ENCODE measurements at regions not wholly inside any gene's neighbourhood (a gene's known extent, or its start where the extent isn't known, plus 50 kb on each side); places are given as distances from the start of the nearest gene placed in this dataset.
A peak's percentile ranks its signal among the peaks of the same experiment; 100 is the strongest.

DNA sequence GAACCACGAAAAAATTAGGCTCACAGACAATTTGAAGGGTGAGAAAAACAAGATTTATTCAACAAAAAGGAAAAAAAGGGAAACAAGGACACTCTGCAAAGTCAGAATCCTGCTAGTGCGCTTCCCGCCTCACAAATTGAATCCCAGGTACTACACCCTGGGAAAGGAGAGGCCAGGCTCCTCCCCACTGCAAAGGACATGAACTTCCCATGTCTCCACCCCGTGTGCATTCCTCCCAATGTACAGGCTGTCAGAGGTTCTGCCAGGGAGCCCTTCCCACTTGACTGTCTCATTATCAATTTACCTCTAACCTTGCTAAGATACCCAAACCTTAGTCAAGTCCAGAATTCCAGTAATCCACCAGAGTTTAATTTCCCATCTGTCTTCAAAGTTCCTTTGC lies 70.4 kb upstream of the CDK1 start:
- TF ChIP-seq, protein P1, sequence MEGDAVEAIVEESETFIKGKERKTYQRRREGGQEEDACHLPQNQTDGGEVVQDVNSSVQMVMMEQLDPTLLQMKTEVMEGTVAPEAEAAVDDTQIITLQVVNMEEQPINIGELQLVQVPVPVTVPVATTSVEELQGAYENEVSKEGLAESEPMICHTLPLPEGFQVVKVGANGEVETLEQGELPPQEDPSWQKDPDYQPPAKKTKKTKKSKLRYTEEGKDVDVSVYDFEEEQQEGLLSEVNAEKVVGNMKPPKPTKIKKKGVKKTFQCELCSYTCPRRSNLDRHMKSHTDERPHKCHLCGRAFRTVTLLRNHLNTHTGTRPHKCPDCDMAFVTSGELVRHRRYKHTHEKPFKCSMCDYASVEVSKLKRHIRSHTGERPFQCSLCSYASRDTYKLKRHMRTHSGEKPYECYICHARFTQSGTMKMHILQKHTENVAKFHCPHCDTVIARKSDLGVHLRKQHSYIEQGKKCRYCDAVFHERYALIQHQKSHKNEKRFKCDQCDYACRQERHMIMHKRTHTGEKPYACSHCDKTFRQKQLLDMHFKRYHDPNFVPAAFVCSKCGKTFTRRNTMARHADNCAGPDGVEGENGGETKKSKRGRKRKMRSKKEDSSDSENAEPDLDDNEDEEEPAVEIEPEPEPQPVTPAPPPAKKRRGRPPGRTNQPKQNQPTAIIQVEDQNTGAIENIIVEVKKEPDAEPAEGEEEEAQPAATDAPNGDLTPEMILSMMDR (IDR thresholded peaks at IDR 0.05; ENCODE audit: unreplicated experiment), result no peak
- peaks cover 11% of the 10 kb centered on the region for H3K36me3 Mint-ChIP-seq (ENCODE audit: insufficient read depth)
- H3K4me1 Mint-ChIP-seq (ENCODE audit: low read depth), result peaks cover 12% of the 10 kb centered on the region
- peaks cover 17% of the 10 kb centered on the region for H3K9me3 Mint-ChIP-seq (ENCODE audit: low read depth)
- H3K4me3 Mint-ChIP-seq (ENCODE audit: low read depth), result no peak overlapping the region
- H3K27ac Mint-ChIP-seq, result peak overlapping the region; percentile 16
- H3K27me3 Mint-ChIP-seq, result no peaks in the 10 kb centered on the region
- no peak for DNase-seq (ENCODE audit: low spot score, unreplicated experiment)

DNA sequence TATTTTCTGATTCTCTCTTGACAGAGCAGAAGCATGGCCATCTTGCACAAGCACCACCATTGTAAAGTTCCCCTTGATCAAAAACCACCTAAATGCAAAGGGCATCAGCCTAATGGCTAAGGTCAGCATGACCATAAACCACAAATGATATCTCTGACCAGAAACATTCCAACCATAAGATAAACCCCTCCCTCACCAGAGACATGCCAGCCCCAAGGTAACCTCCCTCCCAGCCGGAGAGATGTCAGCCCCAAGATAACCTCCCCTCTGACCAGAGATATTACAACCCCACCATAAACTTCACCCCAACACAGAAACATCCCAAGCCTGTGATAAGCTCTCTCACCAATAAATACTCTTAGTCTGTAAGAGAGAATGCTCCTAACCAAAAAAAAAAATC lies 72.1 kb upstream of the CDK1 start:
- Mint-ChIP-seq H3K9me3 (ENCODE audit: low read depth) (peaks cover 28% of the 10 kb centered on the region), H3K36me3 (ENCODE audit: insufficient read depth) (peaks cover 15% of the 10 kb centered on the region), H3K27ac (peak overlapping the region; percentile 69), H3K4me1 (ENCODE audit: low read depth) (peaks cover 12% of the 10 kb centered on the region), H3K4me3 (ENCODE audit: low read depth) (no peak overlapping the region), H3K27me3 (no peaks in the 10 kb centered on the region)
- no peak for DNase-seq (ENCODE audit: low spot score, unreplicated experiment)
- TF ChIP-seq, protein P1 (IDR thresholded peaks at IDR 0.05; ENCODE audit: unreplicated experiment), result no peak

DNA sequence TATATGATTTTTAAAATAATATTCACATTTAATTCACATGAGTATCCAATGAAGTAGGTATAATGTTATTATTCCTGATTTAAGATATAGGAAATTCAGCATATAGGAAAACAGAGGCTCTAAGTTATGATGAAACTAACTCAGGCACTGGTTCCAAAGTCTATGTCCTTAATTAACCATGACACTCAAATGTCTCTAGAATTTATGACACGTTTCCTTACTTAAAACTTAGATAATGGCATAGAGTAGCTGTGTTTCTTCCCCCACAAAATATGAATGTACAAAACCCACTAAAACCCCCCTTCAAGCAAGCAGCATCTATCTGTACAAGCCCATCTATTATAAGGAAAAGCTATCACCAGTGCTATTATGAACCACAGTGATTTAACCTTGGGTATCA lies 72.9 kb upstream of the CDK1 start:
- TF ChIP-seq, protein P1 (IDR thresholded peaks at IDR 0.05; ENCODE audit: unreplicated experiment), result no peak
- H3K9me3 Mint-ChIP-seq (ENCODE audit: low read depth), result peaks cover 27% of the 10 kb centered on the region
- DNase-seq (ENCODE audit: low spot score, unreplicated experiment), result no peak
- peaks cover 12% of the 10 kb centered on the region for H3K4me1 Mint-ChIP-seq (ENCODE audit: low read depth)
- H3K4me3 Mint-ChIP-seq (ENCODE audit: low read depth), result no peak overlapping the region
- peaks cover 16% of the 10 kb centered on the region for H3K36me3 Mint-ChIP-seq (ENCODE audit: insufficient read depth)
- H3K27ac Mint-ChIP-seq, result no peak overlapping the region
- H3K27me3 Mint-ChIP-seq, result no peaks in the 10 kb centered on the region

DNA sequence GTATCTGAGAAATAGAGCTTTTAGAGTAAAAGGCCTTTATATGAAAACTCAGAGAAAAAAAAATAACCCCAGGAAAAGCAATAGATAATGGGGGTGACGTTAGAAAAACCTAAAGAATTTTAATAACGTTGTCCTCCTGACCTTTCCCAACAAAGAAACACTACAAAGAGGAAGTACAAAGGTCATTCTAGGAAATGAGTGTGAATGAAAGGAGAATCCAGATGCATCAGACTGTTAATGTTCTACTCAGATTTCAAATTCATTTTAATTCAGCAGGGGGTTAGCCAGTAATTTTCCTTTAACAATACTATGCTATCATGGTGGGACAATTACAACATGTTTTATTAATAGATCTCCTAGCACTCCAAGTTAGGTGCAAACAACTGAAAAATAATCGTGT lies 73.8 kb upstream of the CDK1 start:
- Mint-ChIP-seq H3K9me3 (ENCODE audit: low read depth) (peaks cover 27% of the 10 kb centered on the region), H3K27ac (peak overlapping the region; percentile 81), H3K4me1 (ENCODE audit: low read depth) (peaks cover 12% of the 10 kb centered on the region), H3K27me3 (no peaks in the 10 kb centered on the region), H3K36me3 (ENCODE audit: insufficient read depth) (peaks cover 16% of the 10 kb centered on the region), H3K4me3 (ENCODE audit: low read depth) (peak overlapping the region; percentile 16)
- TF ChIP-seq, protein P1 (IDR thresholded peaks at IDR 0.05; ENCODE audit: unreplicated experiment), result no peak
- no peak for DNase-seq (ENCODE audit: low spot score, unreplicated experiment)

DNA sequence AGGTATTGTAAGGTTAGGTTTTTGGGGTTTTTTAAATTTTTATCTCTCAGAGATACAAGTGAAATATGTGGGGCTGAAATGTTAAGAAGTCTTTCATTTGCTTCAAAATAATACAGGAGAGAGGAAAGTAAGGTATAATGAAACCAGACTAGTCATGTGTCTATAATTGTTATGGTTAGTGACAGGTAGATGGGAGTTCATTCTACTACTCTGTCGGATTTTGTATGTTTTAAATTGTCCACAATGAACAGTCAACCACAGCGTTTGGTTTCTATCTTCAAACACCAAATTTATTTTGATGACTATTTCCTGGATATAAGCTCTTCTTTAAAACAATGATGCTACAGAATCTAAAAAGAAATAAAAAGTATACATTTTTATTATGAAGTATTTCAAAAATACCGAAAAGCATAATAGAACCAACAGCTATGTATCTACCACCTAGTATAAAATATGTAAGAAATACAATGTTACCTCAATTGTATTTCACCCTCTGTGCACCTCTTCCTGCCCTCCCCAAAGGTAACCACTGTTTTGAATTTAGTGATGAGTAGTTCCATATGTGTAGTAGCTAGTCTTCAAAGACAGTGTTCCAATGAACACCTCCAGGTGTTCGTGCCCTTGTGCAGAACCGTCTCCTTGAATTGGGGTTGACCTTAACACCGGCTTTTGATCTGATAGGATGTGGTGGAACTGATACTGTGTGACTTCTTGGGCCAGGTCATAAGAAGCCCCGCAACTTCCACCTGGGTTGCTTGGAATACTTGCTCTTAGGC lies 74.8 kb upstream of the CDK1 start:
- H3K27ac Mint-ChIP-seq, result peak overlapping the region; percentile 43
- peaks cover 30% of the 10 kb centered on the region for H3K9me3 Mint-ChIP-seq (ENCODE audit: low read depth)
- no peak overlapping the region for H3K4me3 Mint-ChIP-seq (ENCODE audit: low read depth)
- DNase-seq (ENCODE audit: low spot score, unreplicated experiment), result no peak
- no peaks in the 10 kb centered on the region for H3K27me3 Mint-ChIP-seq
- peaks cover 12% of the 10 kb centered on the region for H3K4me1 Mint-ChIP-seq (ENCODE audit: low read depth)
- TF ChIP-seq, protein P1 (IDR thresholded peaks at IDR 0.05; ENCODE audit: unreplicated experiment), result no peak
- peaks cover 18% of the 10 kb centered on the region for H3K36me3 Mint-ChIP-seq (ENCODE audit: insufficient read depth)

All from progenitor cell of endocrine pancreas (in vitro differentiated cells).